HG02840 (cell line): ENCODE measurements at regions not wholly inside any gene's neighbourhood (a gene's known extent, or its start where the extent isn't known, plus 50 kb on each side); places are given as distances from the start of the nearest gene placed in this dataset.
"Not testable (repeated sequence)": the region's sequence is repeated elsewhere in the genome, so short reads cannot be mapped to it uniquely, and the experiment has no call there.

Source experiments
- ATAC-seq: cut with Tn5 transposase; IDR thresholded peaks from one replicate; pipeline ENCODE4 v1.9.1; 2021; ENCODE audit warnings: mild to moderate bottlenecking, moderate library complexity, moderate number of reproducible peaks; ENCODE audit not compliant: unreplicated experiment, low FRiP score

GRCh38 chr2:163132850-163133249 is 294.3 kb upstream of the KCNH7 start:
- ATAC-seq = no peak

GRCh38 chr2:163132207-163132606 is 293.6 kb upstream of the KCNH7 start:
- not testable (repeated sequence) for ATAC-seq

- ATAC-seq = no peak
These were observed 285.0 kb upstream of the KCNH7 start for GRCh38 chr2:163123526-163123925.

GRCh38 chr2:163122257-163122656 is 283.7 kb upstream of the KCNH7 start:
- no peak for ATAC-seq

- ATAC-seq = no peak
These were observed 282.9 kb upstream of the KCNH7 start for GRCh38 chr2:163121483-163121882.

GRCh38 chr2:163119966-163120365 is 281.4 kb upstream of the KCNH7 start:
- ATAC-seq = no peak

GRCh38 chr2:163086940-163087339 is 248.4 kb upstream of the KCNH7 start:
- ATAC-seq = no peak

- ATAC-seq = not testable (repeated sequence)
These were observed 246.9 kb upstream of the KCNH7 start for GRCh38 chr2:163085366-163086024.

- no peak for ATAC-seq
These were observed 243.2 kb upstream of the KCNH7 start for GRCh38 chr2:163081754-163082153.

- ATAC-seq = no peak
These were observed 238.7 kb upstream of the KCNH7 start for GRCh38 chr2:163077241-163077640.

GRCh38 chr2:163066085-163066484 is 227.5 kb upstream of the KCNH7 start:
- ATAC-seq = no peak

- no peak for ATAC-seq
These were observed 224.0 kb upstream of the KCNH7 start for GRCh38 chr2:163062524-163062923.

- no peak for ATAC-seq
These were observed 208.0 kb upstream of the KCNH7 start for GRCh38 chr2:163046615-163047014.

GRCh38 chr2:163045830-163046229 is 207.3 kb upstream of the KCNH7 start:
- no peak for ATAC-seq

- no peak for ATAC-seq
These were observed 205.5 kb upstream of the KCNH7 start for GRCh38 chr2:163044114-163044513.

GRCh38 chr2:163043201-163043600 is 204.6 kb upstream of the KCNH7 start:
- no peak for ATAC-seq

GRCh38 chr2:163039266-163039665 is 200.7 kb upstream of the KCNH7 start:
- ATAC-seq = no peak

GRCh38 chr2:163028807-163029206 is 190.2 kb upstream of the KCNH7 start:
- ATAC-seq = no peak

- ATAC-seq = not testable (repeated sequence)
These were observed 187.7 kb upstream of the KCNH7 start for GRCh38 chr2:163026136-163026775.

GRCh38 chr2:163016882-163017281 is 178.3 kb upstream of the KCNH7 start:
- not testable (repeated sequence) for ATAC-seq

- ATAC-seq = no peak
These were observed 172.4 kb upstream of the KCNH7 start for GRCh38 chr2:163011000-163011399.

- ATAC-seq = no peak
These were observed 170.1 kb upstream of the KCNH7 start for GRCh38 chr2:163008642-163009041.
